ENCODE measurements at regions not wholly inside any gene's neighbourhood (a gene's known extent, or its start where the extent isn't known, plus 50 kb on each side); places are given as distances from the start of the nearest gene placed in this dataset.

GRCh38 chr1:229064320-229065168, 206.4 kb upstream of the RAB4A start:
- TF ChIP-seq EZH2phosphoT487 (IDR thresholded peaks at IDR 0.05; ENCODE audit: low read depth, severe bottlenecking, unreplicated experiment): no peak
- no peak for TF ChIP-seq EZH2 (IDR thresholded peaks at IDR 0.05; ENCODE audit: borderline replicate concordance)
- no peak for TF ChIP-seq CTCF (IDR thresholded peaks at IDR 0.05; ENCODE audit: poor library complexity)
- H3K79me2 ChIP-seq: no peaks in the 10 kb centered on the region
- H3K9me3 ChIP-seq (ENCODE audit: low read depth): no peaks in the 10 kb centered on the region
- no peaks in the 10 kb centered on the region for H3K9me2 ChIP-seq (replicated peaks; ENCODE audit: insufficient read depth)
- no peak overlapping the region for H3K27ac ChIP-seq
- H3K27me3 ChIP-seq: no peaks in the 10 kb centered on the region
- DNase-seq (ENCODE audit: low spot score): no peak
- no peak overlapping the region for H2AFZ ChIP-seq
- WGBS (ENCODE audit: low lambda C conversion rate, missing lambda C conversion rate): 68% methylated on average over 12 of the region's 12 CpGs
- no peaks in the 10 kb centered on the region for H3K36me3 ChIP-seq (replicated peaks; ENCODE audit: insufficient read depth, low read depth)
- H4K20me1 ChIP-seq (ENCODE audit: insufficient read depth, poor library complexity, severe bottlenecking): no peaks in the 10 kb centered on the region
- H3K4me1 ChIP-seq (ENCODE audit: insufficient read depth): peaks cover 18% of the 10 kb centered on the region
- H3K4me2 ChIP-seq: no peak overlapping the region
- H3K4me3 ChIP-seq: no peak overlapping the region

- DNase-seq (ENCODE audit: low spot score): no peak
- WGBS (ENCODE audit: low lambda C conversion rate, missing lambda C conversion rate): 98% methylated on average over 3 of the region's 3 CpGs
- Histone ChIP-seq H3K4me1 (ENCODE audit: insufficient read depth) (peaks cover 15% of the 10 kb centered on the region), H3K9me2 (replicated peaks; ENCODE audit: insufficient read depth) (no peaks in the 10 kb centered on the region), H3K27ac (no peak overlapping the region), H3K9me3 (ENCODE audit: low read depth) (no peaks in the 10 kb centered on the region), H3K4me3 (no peak overlapping the region), H3K36me3 (replicated peaks; ENCODE audit: insufficient read depth, low read depth) (no peaks in the 10 kb centered on the region), H4K20me1 (ENCODE audit: insufficient read depth, poor library complexity, severe bottlenecking) (no peaks in the 10 kb centered on the region), H3K4me2 (no peak overlapping the region), H3K79me2 (no peaks in the 10 kb centered on the region), H3K27me3 (no peaks in the 10 kb centered on the region), H2AFZ (no peak overlapping the region)
- TF ChIP-seq CTCF (IDR thresholded peaks at IDR 0.05; ENCODE audit: poor library complexity) (no peak), EZH2phosphoT487 (IDR thresholded peaks at IDR 0.05; ENCODE audit: low read depth, severe bottlenecking, unreplicated experiment) (no peak)
Observed at GRCh38 chr1:229065613-229066012, 205.3 kb upstream of the RAB4A start.

GRCh38 chr1:229066591-229066990, 204.3 kb upstream of the RAB4A start:
- Histone ChIP-seq H2AFZ (no peak overlapping the region), H3K9me2 (replicated peaks; ENCODE audit: insufficient read depth) (no peaks in the 10 kb centered on the region)
- TF ChIP-seq EZH2 (IDR thresholded peaks at IDR 0.05; ENCODE audit: borderline replicate concordance) (no peak), EZH2phosphoT487 (IDR thresholded peaks at IDR 0.05; ENCODE audit: low read depth, severe bottlenecking, unreplicated experiment) (no peak), CTCF (IDR thresholded peaks at IDR 0.05; ENCODE audit: poor library complexity) (no peak)

More at GRCh38 chr1:229066591-229066990, 204.3 kb upstream of the RAB4A start:
- H4K20me1 ChIP-seq (ENCODE audit: insufficient read depth, poor library complexity, severe bottlenecking): no peaks in the 10 kb centered on the region
- H3K4me1 ChIP-seq (ENCODE audit: insufficient read depth): peaks cover 14% of the 10 kb centered on the region
- no peaks in the 10 kb centered on the region for H3K36me3 ChIP-seq (replicated peaks; ENCODE audit: insufficient read depth, low read depth)
- no peaks in the 10 kb centered on the region for H3K27me3 ChIP-seq
- no peaks in the 10 kb centered on the region for H3K9me3 ChIP-seq (ENCODE audit: low read depth)
- DNase-seq (ENCODE audit: low spot score): no peak
- H3K4me2 ChIP-seq: no peak overlapping the region
- no peak overlapping the region for H3K4me3 ChIP-seq
- H3K79me2 ChIP-seq: no peaks in the 10 kb centered on the region
- 88% methylated on average over 3 of the region's 3 CpGs for WGBS (ENCODE audit: low lambda C conversion rate, missing lambda C conversion rate)
- no peak overlapping the region for H3K27ac ChIP-seq

All from hepatocyte (in vitro differentiated cells).